WI38 (cell line): ENCODE measurements at regions not wholly inside any gene's neighbourhood (a gene's known extent, or its start where the extent isn't known, plus 50 kb on each side); places are given as distances from the start of the nearest gene placed in this dataset.

Source experiments
- H3K4me3 ChIP-seq: 2 replicates; pipeline ENCODE4 v1.5.1; 2011; ENCODE audit warnings: low read depth, mild to moderate bottlenecking, control low read depth, low read length
- TF ChIP-seq, protein P1 (sequence below): IDR thresholded peaks from 2 replicates; pipeline ENCODE4 v1.5.1; 2012; ENCODE audit warnings: low read depth, mild to moderate bottlenecking, control low read depth, low read length

DNA sequence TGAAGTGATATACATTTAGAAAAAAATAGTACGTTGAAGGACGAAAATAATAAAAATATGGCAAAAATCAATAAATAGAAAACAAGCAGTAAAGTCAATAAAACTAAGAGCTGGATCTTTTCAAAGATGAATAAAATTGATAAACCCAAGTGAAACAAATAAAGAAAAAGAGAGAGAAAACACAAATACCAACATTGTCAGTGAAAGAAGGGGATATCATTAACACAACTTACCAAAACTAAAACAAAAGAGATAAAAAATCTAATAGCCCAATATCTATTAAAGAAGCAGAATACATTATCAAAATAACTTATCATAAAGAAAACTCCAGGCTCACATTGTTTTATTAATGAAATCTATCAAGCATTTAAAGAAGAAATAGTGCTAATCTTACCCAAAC is 675.1 kb downstream of the UQCRFS1 start:
- TF ChIP-seq, protein P1, sequence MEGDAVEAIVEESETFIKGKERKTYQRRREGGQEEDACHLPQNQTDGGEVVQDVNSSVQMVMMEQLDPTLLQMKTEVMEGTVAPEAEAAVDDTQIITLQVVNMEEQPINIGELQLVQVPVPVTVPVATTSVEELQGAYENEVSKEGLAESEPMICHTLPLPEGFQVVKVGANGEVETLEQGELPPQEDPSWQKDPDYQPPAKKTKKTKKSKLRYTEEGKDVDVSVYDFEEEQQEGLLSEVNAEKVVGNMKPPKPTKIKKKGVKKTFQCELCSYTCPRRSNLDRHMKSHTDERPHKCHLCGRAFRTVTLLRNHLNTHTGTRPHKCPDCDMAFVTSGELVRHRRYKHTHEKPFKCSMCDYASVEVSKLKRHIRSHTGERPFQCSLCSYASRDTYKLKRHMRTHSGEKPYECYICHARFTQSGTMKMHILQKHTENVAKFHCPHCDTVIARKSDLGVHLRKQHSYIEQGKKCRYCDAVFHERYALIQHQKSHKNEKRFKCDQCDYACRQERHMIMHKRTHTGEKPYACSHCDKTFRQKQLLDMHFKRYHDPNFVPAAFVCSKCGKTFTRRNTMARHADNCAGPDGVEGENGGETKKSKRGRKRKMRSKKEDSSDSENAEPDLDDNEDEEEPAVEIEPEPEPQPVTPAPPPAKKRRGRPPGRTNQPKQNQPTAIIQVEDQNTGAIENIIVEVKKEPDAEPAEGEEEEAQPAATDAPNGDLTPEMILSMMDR = no peak
- no peak overlapping the region for H3K4me3 ChIP-seq

GRCh38 chr19:28537079-28537478 is 675.9 kb downstream of the UQCRFS1 start:
- no peak overlapping the region for H3K4me3 ChIP-seq
- TF ChIP-seq, protein P1 = no peak

DNA sequence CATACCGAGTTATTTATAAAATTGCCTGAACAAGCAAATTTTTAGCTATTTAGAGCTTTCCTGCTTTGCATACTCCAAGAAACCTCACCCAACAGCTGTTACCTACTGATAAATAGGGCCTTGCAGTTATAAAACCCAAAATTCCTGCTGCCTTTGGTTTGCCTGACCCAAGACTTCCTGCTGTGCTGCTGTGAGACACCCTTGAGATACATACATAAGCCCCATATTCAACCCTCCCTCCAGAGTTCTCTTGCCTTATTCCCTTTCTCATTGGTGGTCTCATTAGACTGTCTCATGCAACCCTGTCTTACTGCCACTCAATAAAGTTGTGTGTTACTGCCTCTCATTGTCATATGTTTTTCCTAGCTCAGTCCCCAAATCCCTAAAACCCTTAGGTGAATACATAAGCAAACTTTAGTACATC is 677.6 kb downstream of the UQCRFS1 start:
- H3K4me3 ChIP-seq = no peak overlapping the region
- TF ChIP-seq, protein P1 = no peak

- TF ChIP-seq, protein P1 = no peak
- H3K4me3 ChIP-seq = no peak overlapping the region
Observed at GRCh38 chr19:28534766-28535351, 678.1 kb downstream of the UQCRFS1 start.

DNA sequence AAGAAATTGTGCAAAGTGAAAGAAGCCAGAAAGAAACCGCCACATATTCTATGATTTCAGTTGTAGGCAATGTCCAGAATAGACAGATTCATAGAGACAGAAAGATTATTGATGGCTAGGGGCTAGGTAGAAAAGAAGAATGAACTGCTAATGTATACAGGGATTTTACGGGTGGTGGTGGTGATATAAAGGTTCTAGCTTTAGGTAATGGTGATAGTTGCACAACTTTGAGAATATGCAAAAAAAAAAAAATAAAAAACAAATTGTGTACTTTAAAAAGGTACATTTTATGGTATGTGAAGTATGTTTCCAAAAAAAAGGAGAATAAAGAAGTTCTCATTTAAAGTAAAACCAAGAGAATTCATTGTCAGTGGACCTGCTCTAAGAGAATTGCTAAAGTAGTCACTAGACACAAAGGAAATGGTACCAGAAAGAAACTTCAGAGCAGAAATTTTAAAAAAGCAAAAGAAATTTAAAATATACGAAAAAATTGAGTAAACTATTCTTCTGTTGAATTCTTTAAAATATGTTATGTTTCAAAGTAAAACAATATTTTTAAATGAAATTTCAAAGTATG is 680.1 kb downstream of the UQCRFS1 start:
- TF ChIP-seq, protein P1 = no peak
- H3K4me3 ChIP-seq = no peak overlapping the region

- TF ChIP-seq, protein P1 = no peak
- H3K4me3 ChIP-seq = no peak overlapping the region
Observed at GRCh38 chr19:28531979-28532378, 681.0 kb downstream of the UQCRFS1 start.

GRCh38 chr19:28530406-28531035 is 682.4 kb downstream of the UQCRFS1 start:
- no peak overlapping the region for H3K4me3 ChIP-seq
- TF ChIP-seq, protein P1 = no peak
